ENCODE measurements at regions not wholly inside any gene's neighbourhood (a gene's known extent, or its start where the extent isn't known, plus 50 kb on each side); places are given as distances from the start of the nearest gene placed in this dataset.

DNA sequence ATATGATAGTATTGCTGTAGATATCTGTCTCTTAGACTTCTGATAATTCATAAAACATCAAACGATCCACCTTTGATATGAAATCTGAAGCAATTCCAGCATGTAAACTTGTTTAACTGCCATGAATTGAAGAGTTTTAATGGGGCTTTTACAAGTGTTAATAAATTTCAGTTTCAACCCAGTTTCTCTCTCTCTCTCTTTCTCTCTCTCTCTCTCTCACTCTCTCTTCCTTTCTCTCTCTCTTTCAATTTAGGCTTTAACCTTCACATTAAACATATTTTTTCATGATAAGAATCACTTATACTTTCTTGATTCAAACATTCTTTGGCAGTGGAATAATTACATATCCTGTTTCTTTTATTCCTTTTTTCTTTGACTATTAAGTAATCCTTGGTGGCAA lies 296.1 kb downstream of the EPHA4 start:
- no peak for DNase-seq

DNA sequence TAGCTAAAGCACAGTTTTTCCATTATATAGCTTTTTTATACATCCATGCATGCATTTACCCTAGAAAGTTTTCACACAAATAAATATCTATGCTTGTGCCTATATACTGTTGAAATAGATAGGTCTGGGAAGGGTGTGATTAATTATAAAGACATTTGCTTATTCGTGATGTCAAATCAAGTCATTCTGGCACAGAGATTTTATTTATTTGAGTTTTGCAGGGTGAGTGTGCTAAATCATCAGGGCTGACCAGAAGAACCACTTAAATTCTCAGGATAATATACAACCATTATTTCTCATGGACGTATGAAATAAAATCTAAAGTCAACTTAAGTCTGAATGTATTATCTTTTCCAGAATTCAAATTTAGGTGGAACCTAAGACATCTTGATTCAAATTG lies 295.5 kb downstream of the EPHA4 start:
- DNase-seq = no peak

DNA sequence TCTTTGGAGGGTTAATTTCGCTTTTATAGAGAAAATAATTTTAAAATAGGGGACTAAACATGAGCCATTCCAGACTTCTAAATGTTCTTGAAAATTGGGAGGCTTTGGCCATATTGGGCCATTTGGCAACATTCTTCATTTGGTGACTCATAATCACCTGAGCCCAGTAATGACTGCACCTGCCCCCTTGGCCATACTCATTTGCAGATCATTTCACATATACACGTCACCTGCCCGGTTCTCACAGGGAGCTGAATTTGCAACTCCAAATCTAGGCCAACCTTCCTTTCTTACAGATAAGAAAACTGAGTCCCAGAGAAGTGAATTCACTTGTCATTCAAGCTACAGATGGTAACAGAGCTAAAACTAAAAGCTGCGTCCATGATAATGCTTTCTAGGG lies 289.7 kb downstream of the EPHA4 start:
- no peak for DNase-seq

DNA sequence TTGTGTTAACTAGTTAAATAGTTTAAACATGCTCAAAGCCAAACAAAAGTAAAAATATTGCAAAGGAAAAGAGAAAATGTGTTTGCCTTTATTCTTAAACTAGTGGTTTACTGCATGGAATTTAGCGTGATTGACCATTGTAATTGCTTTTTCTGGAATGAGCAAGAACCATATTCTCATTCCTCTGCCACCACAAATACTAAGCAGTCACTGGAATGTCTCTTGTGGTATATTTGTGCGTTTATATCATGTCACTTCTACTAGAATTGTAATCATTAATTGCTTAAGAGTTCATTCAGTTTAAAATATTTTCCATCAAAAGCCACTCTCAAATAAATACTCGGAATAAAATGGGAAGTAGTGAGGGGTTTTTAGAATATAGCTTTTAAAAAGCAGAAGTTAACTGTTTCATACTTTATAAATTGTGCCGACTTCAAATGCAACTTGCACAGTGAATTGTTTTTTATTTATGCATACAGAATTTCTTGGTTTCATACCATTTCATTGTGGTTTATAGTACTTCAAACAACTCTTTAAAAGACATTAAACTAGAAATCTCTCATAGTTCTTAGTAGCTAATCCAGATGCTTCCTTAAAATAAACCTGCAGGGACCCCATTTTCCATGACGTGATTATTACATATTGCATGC lies 288.1 kb downstream of the EPHA4 start:
- no peak for DNase-seq

DNA sequence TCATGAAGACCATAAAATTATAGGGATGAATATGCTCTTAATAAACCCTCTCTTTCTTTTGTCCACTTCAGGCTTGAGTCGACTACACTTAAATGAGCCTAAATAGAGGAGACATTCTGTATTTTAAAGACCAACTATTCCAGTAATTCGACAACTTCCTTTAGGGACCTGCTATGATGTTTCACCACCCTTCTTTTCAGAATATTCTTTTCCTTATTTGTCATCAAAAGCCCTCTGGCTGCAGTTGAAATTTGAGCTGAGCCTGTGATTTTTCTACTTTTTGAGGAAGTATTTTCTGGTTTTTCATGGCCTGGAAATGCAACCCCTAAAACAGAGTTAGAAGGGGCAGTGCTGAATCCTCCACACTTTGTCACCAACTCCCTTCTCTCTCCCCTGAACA lies 287.0 kb downstream of the EPHA4 start:
- DNase-seq = no peak

DNA sequence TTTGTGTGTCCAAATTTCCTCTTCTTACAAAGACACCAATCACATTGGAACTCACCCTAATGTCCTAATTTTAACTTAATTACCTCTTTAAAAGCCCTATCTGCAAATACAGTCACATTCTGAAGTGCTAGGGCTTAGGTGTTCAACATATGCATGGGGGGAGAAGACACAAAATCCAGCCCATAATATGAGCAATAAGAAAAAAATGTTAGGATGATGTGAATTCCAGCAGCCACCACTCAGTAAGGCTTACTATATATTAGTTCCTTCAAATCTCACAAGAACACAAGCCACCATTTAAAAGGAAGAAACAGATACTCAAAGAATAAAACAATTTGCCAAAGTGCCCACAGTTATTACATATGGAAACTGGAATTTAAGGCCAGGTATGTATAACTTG lies 285.7 kb downstream of the EPHA4 start:
- no peak for DNase-seq

DNA sequence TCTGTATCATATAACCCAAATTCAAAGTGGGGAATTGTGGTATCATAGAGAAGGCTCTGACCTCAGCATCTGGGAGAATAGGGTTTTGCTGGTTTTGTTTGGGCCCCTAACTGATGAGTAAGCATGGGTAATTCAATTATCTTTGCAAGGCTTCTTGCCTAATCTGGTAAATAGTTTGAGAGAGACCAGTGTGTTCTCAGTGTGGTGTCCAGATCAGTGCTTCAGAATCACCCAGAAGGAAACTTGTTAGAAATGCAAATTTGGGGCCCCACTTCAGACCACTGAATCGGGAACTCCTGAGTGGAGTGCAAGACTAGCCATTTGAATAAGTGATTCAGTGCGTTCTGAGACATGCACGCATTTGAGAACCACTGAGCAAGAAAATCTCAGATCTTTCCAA lies 282.7 kb downstream of the EPHA4 start:
- DNase-seq = no peak

DNA sequence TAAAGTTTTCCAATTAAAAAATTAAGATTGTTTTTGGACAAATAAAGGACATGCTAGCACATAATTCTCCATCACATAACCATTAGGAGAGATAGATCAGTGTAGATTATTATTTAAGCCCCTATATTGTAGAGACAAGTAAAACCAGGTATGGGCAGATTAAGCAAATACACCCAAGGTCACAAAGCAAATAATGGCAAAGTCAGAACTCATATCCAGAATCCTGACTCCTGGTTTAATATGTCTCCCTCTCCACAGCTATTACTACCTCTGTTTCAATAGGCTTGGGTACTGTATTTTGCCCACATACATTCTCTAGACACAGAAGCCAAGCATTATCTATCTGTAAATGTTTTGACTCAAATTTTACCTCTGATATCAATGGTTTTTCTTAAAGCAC lies 282.3 kb downstream of the EPHA4 start:
- no peak for DNase-seq

DNA sequence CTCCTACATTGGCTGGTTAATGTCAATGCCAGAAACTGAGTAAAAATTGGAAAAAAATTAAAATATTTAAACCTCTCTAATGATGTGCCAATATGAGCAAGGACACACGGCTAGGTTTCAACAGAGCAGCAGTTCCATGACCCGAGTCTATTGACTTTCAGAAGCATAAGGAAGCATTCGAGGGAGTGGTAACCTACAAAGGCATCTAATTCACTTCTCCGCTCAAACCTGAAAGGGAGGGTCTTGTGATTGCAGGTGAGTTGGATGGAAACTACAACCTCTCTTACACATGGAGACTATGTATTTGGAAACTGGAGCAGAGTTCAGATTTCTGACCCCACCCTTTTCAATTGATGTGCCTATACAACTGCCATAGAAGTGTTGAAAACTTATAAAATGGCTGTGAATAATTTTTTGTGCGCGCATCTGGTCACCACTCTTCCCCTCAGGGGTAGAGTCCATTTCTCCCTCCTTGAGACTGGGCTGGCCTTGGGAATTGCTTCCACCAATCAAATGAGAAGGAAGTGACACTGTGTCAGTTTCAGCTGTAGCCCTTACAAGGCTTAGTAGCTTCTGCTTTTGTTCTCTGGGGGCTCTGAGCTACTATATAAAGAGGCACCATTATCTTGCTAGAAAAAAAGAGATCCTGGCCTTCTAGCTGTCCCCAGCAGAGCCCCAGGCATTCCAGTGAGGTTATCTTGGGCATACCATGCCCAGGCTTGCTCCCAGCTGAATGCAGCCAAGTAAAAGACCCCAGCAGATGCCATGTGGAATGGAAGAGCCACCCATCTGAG lies 278.0 kb downstream of the EPHA4 start:
- no peak for DNase-seq

DNA sequence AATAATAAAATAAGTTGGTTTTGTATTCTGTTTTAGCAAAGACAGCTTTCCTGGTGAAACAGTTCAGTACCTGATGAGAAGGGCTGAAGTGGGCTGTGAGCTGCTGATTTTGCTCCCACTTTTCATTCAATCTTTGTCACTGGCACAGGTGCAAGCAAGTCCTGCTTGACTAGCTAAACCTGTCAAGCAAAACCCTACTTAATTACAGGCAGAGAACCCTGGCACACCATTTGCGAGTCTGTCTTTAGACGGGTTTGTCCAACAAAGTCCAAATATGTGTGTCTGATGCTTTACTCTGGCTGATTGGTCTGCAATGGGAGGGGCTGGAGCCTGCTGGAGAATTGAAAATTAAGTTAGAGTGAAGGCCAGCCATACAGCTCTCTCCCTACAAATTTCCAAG lies 267.2 kb downstream of the EPHA4 start:
- no peak for DNase-seq

DNA sequence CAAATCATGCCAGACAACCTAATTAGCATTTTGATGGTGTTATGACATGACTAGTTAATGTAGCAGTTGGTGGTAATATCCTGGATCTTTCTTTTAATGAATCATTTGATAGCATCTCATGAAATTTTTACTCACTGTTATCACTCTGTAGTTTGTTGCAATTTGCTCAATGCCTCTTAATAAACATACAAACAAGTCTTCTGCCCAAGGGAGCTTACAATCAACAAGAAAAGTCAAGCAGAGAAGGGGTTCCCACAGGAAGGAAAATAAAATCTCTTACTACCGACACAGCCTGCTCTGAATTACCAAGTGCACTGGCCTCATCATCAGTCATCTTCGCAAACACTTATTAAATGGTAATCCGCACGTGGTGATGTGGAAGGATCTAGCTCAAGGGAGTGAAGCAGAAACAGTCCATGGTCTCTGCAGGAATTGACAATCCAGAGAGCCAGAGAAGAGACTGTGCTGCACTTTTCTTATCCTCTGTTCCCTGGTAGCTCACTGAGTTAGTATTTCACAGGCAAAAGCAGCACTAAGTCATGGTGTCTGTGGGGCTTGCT lies 263.5 kb downstream of the EPHA4 start:
- DNase-seq = no peak

DNA sequence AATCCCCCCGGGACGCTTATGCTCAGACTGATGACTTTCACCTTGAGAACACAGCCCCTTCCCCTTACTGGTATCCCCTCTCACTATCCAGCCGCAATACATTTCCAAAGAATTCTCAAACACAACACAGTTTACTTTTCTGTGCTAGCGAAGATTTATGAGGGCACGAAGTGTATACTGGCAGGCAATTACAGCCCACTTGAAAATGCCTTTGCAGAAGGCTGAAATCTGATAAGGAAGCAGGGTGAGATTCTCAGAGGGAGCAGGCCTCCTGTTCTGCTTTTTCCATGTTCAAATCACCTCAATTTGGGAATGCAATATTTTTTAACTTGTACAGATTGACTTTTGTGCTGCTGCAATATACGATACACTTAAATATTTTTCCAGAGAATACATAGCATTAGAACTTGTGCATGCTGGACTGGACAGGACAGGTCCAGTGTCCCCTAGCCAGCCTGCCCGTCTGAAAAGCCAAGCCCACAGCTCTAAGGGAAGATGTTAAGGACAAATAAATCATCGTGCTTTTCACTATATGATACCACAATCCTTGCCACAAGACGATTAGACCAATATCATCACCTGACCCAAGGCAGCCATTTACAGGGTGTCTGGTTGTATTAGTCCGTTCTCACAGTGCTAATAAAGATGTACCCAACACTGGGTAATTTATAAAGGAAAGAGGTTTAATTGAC lies 262.1 kb downstream of the EPHA4 start:
- no peak for DNase-seq

DNA sequence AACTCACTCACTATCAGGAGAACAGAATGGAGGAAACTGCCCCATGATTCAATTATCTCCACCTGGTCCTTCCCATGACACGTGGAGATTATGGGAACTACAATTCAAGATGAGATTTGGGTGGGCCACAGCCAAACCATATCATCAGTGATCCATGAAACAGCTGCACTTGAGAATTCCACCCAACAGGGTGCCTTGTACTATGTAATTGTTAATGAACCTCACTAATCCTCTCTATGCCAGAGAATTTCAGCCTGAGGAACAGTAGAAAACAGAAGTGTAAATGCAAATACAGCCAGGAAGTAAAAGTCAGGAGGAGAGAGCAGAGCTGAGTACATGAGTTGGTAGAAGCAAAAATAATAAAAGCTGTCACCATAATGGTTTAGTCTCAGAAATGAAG lies 261.4 kb downstream of the EPHA4 start:
- no peak for DNase-seq

DNA sequence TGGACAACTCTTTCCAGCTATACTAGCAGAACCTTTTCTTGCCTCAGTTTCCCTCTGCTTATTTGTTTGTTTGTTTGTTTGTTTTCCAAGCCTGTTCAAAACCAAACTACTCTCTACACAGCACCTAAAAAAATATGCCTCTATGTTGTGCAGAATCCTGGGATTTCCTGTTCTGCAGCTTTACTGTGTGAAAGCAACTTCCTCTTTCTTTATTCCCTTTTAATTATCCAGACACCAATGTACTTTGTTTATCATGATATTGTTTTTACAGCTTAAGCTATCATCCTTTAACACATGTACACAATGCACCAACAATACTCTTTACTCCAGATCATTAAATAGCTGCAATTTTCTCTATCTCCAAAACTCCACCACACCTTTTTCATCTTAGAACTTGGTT lies 259.5 kb downstream of the EPHA4 start:
- no peak for DNase-seq

DNA sequence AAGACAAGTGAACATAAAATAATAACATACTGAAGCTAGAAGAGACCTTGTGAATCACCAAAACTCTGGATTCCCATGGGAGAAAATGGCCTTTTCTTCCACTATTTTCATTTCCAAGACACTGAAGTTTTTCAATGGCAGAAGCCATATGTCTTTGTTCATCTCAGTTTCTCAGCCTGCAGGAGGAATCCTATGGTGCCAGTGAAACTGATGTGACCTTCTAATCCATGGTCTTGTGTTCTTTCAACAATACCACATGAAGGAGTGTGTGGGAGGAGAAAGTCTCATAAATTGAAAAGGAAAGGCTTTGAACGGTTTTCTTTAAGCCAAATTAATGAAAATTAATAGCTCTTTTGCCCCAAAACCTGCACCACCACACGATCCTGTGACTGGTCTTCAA lies 257.3 kb downstream of the EPHA4 start:
- no peak for DNase-seq

DNA sequence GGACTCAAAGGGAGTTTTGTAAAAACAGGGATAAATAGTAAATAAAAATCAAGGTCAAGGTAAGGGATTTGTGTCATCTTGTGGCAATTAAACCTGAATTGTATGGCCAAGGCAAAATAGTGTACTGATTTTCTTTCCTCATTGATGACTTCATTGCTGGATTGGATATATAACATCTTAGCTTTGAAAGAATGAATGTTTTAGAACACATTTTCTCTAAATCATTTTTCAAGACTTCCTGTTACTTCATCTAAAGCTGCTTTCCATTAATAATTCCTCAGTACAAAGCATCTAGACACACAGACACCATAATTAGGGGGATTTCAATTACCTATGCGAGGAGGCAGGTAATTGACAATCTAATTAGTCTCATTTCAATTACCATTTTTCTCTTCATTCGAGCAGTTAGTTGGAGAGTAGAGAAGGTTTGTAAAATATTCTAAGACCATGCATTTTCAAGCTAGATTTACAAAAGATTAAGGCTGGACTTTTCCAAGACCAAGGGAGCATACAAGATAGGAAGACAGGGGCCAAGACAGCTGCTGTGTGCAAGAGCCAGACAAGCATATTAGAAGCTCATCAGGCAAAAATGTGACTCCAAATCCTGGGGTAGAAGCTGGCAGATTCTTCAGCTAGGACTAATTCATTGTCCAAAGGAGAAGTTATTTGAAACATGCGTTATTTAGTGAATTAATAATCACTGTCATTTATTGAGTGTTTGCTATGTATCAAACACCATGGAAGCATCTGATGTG lies 253.6 kb downstream of the EPHA4 start:
- DNase-seq = no peak

DNA sequence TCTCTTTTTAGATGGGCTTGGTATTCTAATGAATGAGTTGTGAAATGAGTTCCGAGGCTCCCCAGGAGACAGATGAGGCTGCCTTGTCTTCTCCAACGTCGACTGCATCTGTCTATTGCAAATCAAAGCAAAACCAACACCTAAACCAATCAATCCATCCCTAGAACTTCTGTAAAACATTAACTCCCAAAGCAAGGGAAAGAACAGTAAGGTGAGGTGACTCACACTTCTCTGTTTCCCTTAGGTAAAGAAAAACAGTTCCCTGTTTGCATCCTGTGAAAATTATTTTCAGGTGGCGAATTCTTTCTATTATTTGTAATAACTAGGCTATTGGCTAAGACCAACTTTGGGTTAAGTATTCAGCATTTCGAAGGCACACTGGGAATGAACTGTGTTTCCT lies 249.4 kb downstream of the EPHA4 start:
- no peak for DNase-seq

DNA sequence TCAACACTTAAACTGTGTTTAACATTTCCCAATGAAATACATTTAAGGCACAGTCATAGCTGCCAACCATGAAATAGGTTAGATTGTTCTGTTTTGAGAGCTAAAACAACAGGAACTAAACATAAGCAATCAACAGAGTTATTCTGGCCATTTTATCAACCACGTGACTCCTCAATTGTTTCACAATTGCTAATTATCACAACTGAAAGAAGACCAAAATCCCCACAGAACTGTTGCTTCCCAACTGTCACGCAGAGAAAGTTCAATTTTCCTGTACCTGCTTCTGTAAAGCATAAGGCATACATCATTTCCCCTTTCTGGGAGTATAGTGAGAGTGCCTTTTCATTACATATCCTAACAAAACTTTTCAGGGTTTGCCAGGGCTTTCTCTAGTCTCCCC lies 248.6 kb downstream of the EPHA4 start:
- DNase-seq = no peak

DNA sequence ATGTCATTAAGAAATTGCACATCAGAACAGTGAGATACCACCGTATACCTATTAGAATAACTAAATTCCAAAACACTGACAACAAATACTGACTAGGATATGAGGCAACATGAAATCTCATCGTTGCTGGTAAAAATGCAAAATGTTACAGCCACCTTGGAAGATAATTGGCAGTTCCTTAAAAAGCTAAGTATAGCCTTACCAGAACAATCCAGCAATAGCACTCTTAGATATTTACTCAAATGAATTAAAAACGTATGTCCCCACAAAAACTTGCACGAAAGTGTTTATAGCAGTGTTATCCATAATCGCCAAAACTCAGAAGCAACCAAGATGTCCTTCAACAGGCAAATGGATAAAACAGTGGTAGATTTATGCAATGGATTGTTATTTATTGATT lies 241.7 kb downstream of the EPHA4 start:
- no peak for DNase-seq

DNA sequence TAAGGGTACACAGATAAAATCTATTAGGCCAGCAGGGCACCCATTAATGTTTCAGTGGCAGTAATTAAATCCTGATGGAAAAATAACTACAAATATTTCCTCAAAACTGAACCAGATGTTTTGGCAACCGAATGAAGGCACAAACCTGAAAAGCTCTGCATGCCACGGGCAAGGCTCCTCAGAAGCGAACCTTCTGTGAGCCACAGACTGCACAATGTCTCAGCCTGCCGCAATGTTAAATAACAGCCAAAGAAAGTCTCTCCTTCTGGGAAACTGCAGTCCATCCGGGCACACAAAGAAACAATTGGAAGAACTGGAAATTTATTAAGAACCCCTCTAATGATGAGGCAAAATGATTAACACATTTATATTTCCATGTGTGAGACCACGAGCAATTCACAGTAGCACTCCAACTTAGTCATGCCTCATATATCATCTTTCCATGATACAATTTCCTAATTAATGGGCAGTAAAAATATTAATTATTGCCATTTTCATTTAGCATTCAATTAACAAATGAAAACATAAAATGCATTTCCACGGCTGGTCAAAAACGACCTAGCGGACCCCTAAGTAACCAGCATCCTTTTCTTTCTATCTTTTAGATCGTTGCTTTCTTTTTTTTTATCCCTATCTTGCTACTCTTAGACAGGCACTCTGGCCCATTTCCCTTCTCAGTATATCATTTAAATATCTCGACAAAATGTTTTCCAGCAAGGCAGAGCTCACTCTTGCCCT lies 237.5 kb downstream of the EPHA4 start:
- no peak for DNase-seq

DNA sequence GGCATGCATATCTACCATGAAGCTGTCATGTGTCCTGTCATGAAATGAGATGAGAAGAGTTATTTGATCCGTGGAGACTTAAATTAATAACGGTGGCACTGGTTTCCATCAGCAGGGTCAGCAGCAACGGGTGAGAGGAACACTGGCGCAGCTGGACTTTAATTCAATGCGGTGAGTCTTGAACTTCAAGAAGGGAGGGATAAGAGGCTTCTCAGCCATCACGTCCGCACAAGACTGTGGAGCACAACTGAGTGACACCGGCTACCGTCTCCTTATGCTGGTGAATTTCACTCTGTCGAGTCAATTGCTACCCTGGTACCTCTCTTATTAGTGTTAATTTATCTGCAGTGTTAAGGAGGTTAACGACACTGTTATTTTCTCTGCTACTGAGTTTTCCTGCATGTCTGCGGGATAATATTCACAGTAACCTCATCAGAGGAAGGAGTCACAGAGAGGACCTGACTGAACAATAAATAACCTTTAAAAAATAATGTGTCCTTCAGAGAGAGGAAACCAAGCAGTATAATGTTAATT lies 236.8 kb downstream of the EPHA4 start:
- no peak for DNase-seq

DNA sequence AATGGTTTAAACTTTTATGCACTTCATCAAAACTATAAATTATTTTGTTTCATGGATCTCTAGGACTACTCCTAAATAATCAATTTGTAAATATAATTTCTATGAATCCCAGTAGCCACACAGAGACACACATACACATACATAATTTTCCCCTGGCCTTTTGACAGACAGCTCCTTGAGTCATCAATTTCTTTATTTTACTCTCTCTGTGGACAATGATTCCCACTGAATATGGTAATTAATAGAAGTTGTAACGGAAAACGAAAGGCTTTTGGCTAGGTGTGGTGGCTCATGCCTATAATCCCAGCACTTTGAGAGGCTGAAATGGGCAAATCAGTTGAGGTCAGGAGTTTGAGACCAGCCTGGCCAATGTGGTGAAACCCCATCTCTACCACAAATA lies 235.1 kb downstream of the EPHA4 start:
- DNase-seq = no peak

Data from NCI-H510A (cell line).